Glutamatergic neuron (in vitro differentiated cells): ENCODE measurements at regions not wholly inside any gene's neighbourhood (a gene's known extent, or its start where the extent isn't known, plus 50 kb on each side); places are given as distances from the start of the nearest gene placed in this dataset.

Source experiments
- DNase-seq: peaks from one replicate; pipeline ENCODE4 v3.0.0; 2022
- H3K27ac Mint-ChIP-seq: one replicate; pipeline ENCODE4 v1.8.0; 2020; ENCODE audit warnings: mild to moderate bottlenecking, mixed read lengths, inconsistent platforms; ENCODE audit not compliant: unreplicated experiment
- H3K27me3 Mint-ChIP-seq: one replicate; pipeline ENCODE4 v1.8.0; 2020; ENCODE audit warnings: mild to moderate bottlenecking, moderate library complexity, mixed read lengths, inconsistent platforms; ENCODE audit not compliant: unreplicated experiment
- H3K36me3 Mint-ChIP-seq: one replicate; pipeline ENCODE4 v1.8.0; 2020; ENCODE audit warnings: mild to moderate bottlenecking, mixed read lengths, inconsistent platforms; ENCODE audit not compliant: unreplicated experiment
- H3K4me1 Mint-ChIP-seq: one replicate; pipeline ENCODE4 v1.8.0; 2020; ENCODE audit warnings: mild to moderate bottlenecking, low read depth, mixed read lengths, inconsistent platforms; ENCODE audit not compliant: unreplicated experiment
- H3K4me3 Mint-ChIP-seq: one replicate; pipeline ENCODE4 v1.8.0; 2020; ENCODE audit warnings: mild to moderate bottlenecking, mixed read lengths, inconsistent platforms; ENCODE audit not compliant: unreplicated experiment
- H3K9me3 Mint-ChIP-seq: one replicate; pipeline ENCODE4 v1.8.0; 2020; ENCODE audit warnings: mild to moderate bottlenecking, moderate library complexity, mixed read lengths, inconsistent platforms; ENCODE audit not compliant: unreplicated experiment
- TF ChIP-seq, protein P1 (sequence below): fragments of 200-600 bp; sonication (generic); IDR thresholded peaks from one replicate; pipeline ENCODE4 v1.5.0; 2021; ENCODE audit not compliant: partially characterized antibody, unreplicated experiment

- H3K9me3 Mint-ChIP-seq, result no peaks in the 10 kb centered on the region
- no peak overlapping the region for H3K27ac Mint-ChIP-seq
- H3K27me3 Mint-ChIP-seq, result peaks cover 3% of the 10 kb centered on the region
- peaks cover 13% of the 10 kb centered on the region for H3K4me1 Mint-ChIP-seq
- TF ChIP-seq, protein P1, sequence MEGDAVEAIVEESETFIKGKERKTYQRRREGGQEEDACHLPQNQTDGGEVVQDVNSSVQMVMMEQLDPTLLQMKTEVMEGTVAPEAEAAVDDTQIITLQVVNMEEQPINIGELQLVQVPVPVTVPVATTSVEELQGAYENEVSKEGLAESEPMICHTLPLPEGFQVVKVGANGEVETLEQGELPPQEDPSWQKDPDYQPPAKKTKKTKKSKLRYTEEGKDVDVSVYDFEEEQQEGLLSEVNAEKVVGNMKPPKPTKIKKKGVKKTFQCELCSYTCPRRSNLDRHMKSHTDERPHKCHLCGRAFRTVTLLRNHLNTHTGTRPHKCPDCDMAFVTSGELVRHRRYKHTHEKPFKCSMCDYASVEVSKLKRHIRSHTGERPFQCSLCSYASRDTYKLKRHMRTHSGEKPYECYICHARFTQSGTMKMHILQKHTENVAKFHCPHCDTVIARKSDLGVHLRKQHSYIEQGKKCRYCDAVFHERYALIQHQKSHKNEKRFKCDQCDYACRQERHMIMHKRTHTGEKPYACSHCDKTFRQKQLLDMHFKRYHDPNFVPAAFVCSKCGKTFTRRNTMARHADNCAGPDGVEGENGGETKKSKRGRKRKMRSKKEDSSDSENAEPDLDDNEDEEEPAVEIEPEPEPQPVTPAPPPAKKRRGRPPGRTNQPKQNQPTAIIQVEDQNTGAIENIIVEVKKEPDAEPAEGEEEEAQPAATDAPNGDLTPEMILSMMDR, result no peak
- DNase-seq, result no peak
- H3K36me3 Mint-ChIP-seq, result no peaks in the 10 kb centered on the region
- H3K4me3 Mint-ChIP-seq, result no peak overlapping the region
These were observed 519.3 kb downstream of the MED13L start for GRCh38 chr12:115758183-115758582.

GRCh38 chr12:115756804-115757203 is 520.7 kb downstream of the MED13L start:
- TF ChIP-seq, protein P1, result no peak
- H3K4me1 Mint-ChIP-seq, result peaks cover 12% of the 10 kb centered on the region
- no peak overlapping the region for H3K27ac Mint-ChIP-seq
- no peak overlapping the region for H3K4me3 Mint-ChIP-seq
- no peaks in the 10 kb centered on the region for H3K9me3 Mint-ChIP-seq
- H3K36me3 Mint-ChIP-seq, result no peaks in the 10 kb centered on the region
- DNase-seq, result no peak
- peaks cover 2% of the 10 kb centered on the region for H3K27me3 Mint-ChIP-seq

GRCh38 chr12:115756271-115756670 is 521.2 kb downstream of the MED13L start:
- Mint-ChIP-seq H3K27ac (no peak overlapping the region), H3K4me3 (no peak overlapping the region), H3K27me3 (peaks cover 2% of the 10 kb centered on the region), H3K36me3 (no peaks in the 10 kb centered on the region), H3K9me3 (no peaks in the 10 kb centered on the region), H3K4me1 (peaks cover 11% of the 10 kb centered on the region)
- TF ChIP-seq, protein P1, result no peak
- DNase-seq, result no peak

- Mint-ChIP-seq H3K27me3 (peaks cover under 1% of the 10 kb centered on the region), H3K4me3 (no peak overlapping the region), H3K27ac (no peak overlapping the region), H3K36me3 (no peaks in the 10 kb centered on the region), H3K9me3 (no peaks in the 10 kb centered on the region), H3K4me1 (peaks cover 8% of the 10 kb centered on the region)
- TF ChIP-seq, protein P1, result no peak
- no peak for DNase-seq
These were observed 521.8 kb downstream of the MED13L start for GRCh38 chr12:115755725-115756085.

GRCh38 chr12:115755061-115755724 is 522.3 kb downstream of the MED13L start:
- no peaks in the 10 kb centered on the region for H3K36me3 Mint-ChIP-seq
- no peak overlapping the region for H3K4me3 Mint-ChIP-seq
- H3K27ac Mint-ChIP-seq, result no peak overlapping the region
- H3K9me3 Mint-ChIP-seq, result no peaks in the 10 kb centered on the region
- TF ChIP-seq, protein P1, result no peak
- peaks cover 7% of the 10 kb centered on the region for H3K4me1 Mint-ChIP-seq
- no peak for DNase-seq
- H3K27me3 Mint-ChIP-seq, result no peaks in the 10 kb centered on the region
